ENCODE measurements at regions not wholly inside any gene's neighbourhood (a gene's known extent, or its start where the extent isn't known, plus 50 kb on each side); places are given as distances from the start of the nearest gene placed in this dataset.

DNA sequence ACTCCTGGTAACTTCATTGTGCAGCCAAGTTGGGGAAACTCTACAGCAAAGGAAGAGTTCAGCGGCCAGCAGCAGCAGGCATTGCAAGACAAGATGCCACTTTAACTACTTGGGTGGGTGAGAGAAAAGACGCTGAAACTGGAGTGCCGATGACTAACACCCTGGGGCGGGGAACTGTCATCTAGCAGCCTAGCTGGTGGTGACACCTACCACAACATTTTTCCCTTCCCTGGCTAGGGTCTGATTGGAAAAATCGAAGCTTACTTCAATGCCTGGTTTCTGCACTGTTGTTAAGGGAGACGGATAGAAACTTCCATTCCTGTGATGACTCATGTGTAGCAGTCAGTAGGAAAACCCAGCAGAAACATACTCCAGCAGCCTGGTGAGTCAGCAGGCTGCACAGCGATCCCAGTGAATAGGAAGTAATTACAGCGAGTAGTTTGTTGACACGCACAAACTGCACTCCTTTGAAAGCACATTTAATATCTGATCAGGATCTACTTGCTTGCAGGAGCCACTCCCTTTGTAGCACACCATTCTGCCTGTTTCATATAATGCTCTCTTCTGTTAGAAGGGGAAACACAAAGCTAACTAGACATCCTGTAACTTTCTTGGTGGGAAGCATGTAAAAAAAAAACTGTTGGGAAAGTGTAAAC is 62.1 kb upstream of the MAPRE2 start:
- peak; percentile 72 for DNase-seq

GRCh38 chr18:34981487-34981886 is 59.7 kb upstream of the MAPRE2 start:
- DNase-seq = no peak

DNA sequence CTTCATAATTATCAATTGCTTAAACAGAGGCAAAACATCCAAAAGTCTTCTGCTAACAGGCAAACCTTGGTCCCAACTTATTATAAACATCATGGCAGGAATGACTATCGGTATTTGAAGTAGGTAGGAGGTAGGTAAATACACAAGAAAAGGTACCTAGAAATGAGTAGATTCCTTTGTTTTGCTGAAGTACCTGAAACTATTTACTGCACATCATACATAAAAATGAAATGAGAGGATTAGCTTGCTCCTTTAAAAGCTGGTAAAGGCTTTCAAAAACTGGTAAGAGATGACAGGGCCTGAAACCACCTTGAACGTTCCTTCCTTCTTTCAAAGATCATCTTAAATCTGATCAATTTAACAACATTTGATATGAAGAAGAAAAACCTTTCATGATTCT is 55.2 kb upstream of the MAPRE2 start:
- DNase-seq = no peak

DNA sequence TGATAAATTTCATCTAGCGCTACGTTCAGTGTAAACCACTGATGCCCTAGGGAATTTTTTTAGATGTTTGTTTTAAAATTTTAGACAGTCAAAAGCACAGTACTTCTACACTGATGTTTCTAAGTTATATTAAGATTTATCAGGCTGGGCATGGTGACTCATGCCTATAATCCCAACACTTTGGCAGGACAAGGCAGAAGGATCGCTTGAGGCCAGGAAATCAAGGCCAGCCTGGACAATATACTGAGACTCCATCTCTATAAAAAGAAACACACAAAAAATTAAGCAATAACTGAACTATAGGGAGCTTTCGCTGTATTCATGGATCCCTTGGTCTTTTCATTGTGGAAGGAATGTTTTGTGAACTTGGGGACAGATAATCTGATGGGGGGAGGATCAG is 50.6 kb upstream of the MAPRE2 start:
- DNase-seq = no peak

- DNase-seq = no peak
Measured at GRCh38 chr18:34991152-34991551, 50.1 kb upstream of the MAPRE2 start.

Data from NCI-H2171 treated with DMSO at 0.1 percent for 48 hours (cell line).